ENCODE measurements at regions not wholly inside any gene's neighbourhood (a gene's known extent, or its start where the extent isn't known, plus 50 kb on each side); places are given as distances from the start of the nearest gene placed in this dataset.

- TF ChIP-seq CTCF (IDR thresholded peaks at IDR 0.05; ENCODE audit: poor library complexity, severe bottlenecking) (no peak), RAD21 (conservative IDR thresholded peaks at IDR 0.05) (no peak), SMC3 (conservative IDR thresholded peaks at IDR 0.05; ENCODE audit: poor library complexity) (no peak), REST (IDR thresholded peaks at IDR 0.05; ENCODE audit: borderline replicate concordance) (no peak), MXI1 (conservative IDR thresholded peaks at IDR 0.05; ENCODE audit: poor library complexity, severe bottlenecking) (no peak), TAF1 (IDR thresholded peaks at IDR 0.05; ENCODE audit: low read depth) (no peak)
- no peaks in the 10 kb centered on the region for H3K27me3 ChIP-seq (ENCODE audit: insufficient read depth, low read depth, low read length)
- no peak overlapping the region for H3K9ac ChIP-seq (ENCODE audit: low read length)
Measured at GRCh38 chr15:80328496-80328895, 75.7 kb upstream of the ARNT2 start.

GRCh38 chr15:80331886-80332406 is 72.2 kb upstream of the ARNT2 start:
- no peak overlapping the region for H3K27ac ChIP-seq (ENCODE audit: low read length)
- no peak overlapping the region for H2AFZ ChIP-seq (ENCODE audit: low read depth, low read length)
- H3K4me3 ChIP-seq (ENCODE audit: low read length) = no peak overlapping the region
- H3K27me3 ChIP-seq (ENCODE audit: insufficient read depth, low read depth, low read length) = no peaks in the 10 kb centered on the region
- H3K4me2 ChIP-seq (ENCODE audit: low read length) = no peak overlapping the region
- H3F3A ChIP-seq (ENCODE audit: insufficient read depth, low read length, poor library complexity, severe bottlenecking) = no peaks in the 10 kb centered on the region
- H3K79me2 ChIP-seq (replicated peaks; ENCODE audit: insufficient read depth, low read length) = no peaks in the 10 kb centered on the region
- H3K9me2 ChIP-seq (ENCODE audit: insufficient read depth, low read length) = no peaks in the 10 kb centered on the region
- no peaks in the 10 kb centered on the region for H3K36me3 ChIP-seq (ENCODE audit: insufficient read depth, low read length)
- no peak for TF ChIP-seq REST (IDR thresholded peaks at IDR 0.05; ENCODE audit: borderline replicate concordance)
- TF ChIP-seq POLR2AphosphoS5 (IDR thresholded peaks at IDR 0.05) = no peak
- TF ChIP-seq RAD21 (conservative IDR thresholded peaks at IDR 0.05) = no peak
- no peak for TF ChIP-seq MXI1 (conservative IDR thresholded peaks at IDR 0.05; ENCODE audit: poor library complexity, severe bottlenecking)
- no peak for TF ChIP-seq SMC3 (conservative IDR thresholded peaks at IDR 0.05; ENCODE audit: poor library complexity)
- TF ChIP-seq EP300 (conservative IDR thresholded peaks at IDR 0.05; ENCODE audit: poor library complexity, severe bottlenecking) = no peak
- no peak for TF ChIP-seq CTCF (IDR thresholded peaks at IDR 0.05; ENCODE audit: poor library complexity, severe bottlenecking)
- no peak for TF ChIP-seq EZH2 (IDR thresholded peaks at IDR 0.05; ENCODE audit: borderline replicate concordance, insufficient read depth, low read length, poor library complexity, severe bottlenecking)
- no peak for TF ChIP-seq TAF1 (IDR thresholded peaks at IDR 0.05; ENCODE audit: low read depth)
- H3K9ac ChIP-seq (ENCODE audit: low read length) = no peak overlapping the region
- no peaks in the 10 kb centered on the region for H4K20me1 ChIP-seq (ENCODE audit: insufficient read depth)
- H3K9me3 ChIP-seq (ENCODE audit: low read length) = no peaks in the 10 kb centered on the region

More at GRCh38 chr15:80328496-80328895, 75.7 kb upstream of the ARNT2 start:
- H2AFZ ChIP-seq (ENCODE audit: low read depth, low read length) = no peak overlapping the region
- H3K9me2 ChIP-seq (ENCODE audit: insufficient read depth, low read length) = no peaks in the 10 kb centered on the region
- H3K9me3 ChIP-seq (ENCODE audit: low read length) = no peaks in the 10 kb centered on the region
- no peaks in the 10 kb centered on the region for H4K20me1 ChIP-seq (ENCODE audit: insufficient read depth)
- no peak overlapping the region for H3K27ac ChIP-seq (ENCODE audit: low read length)
- H3K36me3 ChIP-seq (ENCODE audit: insufficient read depth, low read length) = no peaks in the 10 kb centered on the region
- H3F3A ChIP-seq (ENCODE audit: insufficient read depth, low read length, poor library complexity, severe bottlenecking) = no peaks in the 10 kb centered on the region
- H3K79me2 ChIP-seq (replicated peaks; ENCODE audit: insufficient read depth, low read length) = no peaks in the 10 kb centered on the region
- H3K4me3 ChIP-seq (ENCODE audit: low read length) = no peak overlapping the region
- H3K4me2 ChIP-seq (ENCODE audit: low read length) = no peak overlapping the region

Data from neural cell (in vitro differentiated cells).